ENCODE measurements at regions not wholly inside any gene's neighbourhood (a gene's known extent, or its start where the extent isn't known, plus 50 kb on each side); places are given as distances from the start of the nearest gene placed in this dataset.

DNA sequence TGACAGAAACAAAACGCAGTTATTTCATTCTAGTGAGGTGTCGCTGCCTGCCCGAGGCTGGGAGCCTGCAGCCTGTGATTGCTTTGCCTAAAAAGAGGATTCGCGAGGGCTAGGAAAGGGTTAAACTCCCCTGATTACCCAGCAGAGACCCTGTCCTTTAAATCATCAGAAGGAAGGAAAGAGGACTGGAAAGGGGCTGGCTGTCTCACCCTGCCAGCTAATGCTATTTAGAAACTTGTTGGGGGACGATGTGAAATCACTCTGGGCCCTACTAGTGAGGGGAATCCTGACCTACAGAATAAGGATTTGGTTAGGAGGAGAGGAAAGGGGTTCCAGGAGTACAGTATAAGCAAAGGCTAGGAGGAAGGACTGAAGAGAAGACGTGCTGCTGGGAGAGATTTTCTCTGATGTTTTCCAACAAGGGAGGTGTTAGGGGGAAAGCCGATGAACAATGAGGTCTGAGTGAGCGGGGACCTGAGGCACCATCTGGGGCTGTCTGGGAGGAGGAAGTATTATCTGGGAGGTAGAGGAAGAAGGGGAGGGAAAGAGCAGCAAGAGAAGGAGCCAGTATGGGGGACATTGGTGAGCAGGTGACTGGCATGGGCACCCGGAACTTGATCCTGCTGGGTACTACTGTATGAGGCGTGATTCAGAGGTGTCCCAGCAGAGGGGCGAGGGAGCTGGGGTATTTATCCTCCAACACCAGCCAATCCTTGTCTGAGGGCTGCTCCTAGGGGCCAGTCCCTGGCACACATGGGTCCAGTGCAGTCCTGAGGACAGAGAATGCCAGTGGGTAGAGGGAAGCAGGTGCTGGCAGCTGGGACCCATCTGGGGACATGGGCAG, 55.7 kb upstream of the PTPRS start:
- BruUV-seq (replicated peaks): no TSS peak
- ChIA-PET CTCF (no interaction called here), POLR2A (no interaction called here)
- Mint-ChIP-seq H3K9me3 (ENCODE audit: unreplicated experiment) (no peaks in the 10 kb centered on the region), H3K36me3 (ENCODE audit: insufficient read depth, unreplicated experiment) (no peaks in the 10 kb centered on the region), H3K27ac (ENCODE audit: low read depth, unreplicated experiment) (no peak overlapping the region), H3K4me3 (ENCODE audit: unreplicated experiment) (no peak overlapping the region), H3K4me1 (ENCODE audit: insufficient read depth, unreplicated experiment) (no peaks in the 10 kb centered on the region), H3K27me3 (ENCODE audit: insufficient read depth, unreplicated experiment) (peaks cover 74% of the 10 kb centered on the region)
- TF ChIP-seq, protein P1, sequence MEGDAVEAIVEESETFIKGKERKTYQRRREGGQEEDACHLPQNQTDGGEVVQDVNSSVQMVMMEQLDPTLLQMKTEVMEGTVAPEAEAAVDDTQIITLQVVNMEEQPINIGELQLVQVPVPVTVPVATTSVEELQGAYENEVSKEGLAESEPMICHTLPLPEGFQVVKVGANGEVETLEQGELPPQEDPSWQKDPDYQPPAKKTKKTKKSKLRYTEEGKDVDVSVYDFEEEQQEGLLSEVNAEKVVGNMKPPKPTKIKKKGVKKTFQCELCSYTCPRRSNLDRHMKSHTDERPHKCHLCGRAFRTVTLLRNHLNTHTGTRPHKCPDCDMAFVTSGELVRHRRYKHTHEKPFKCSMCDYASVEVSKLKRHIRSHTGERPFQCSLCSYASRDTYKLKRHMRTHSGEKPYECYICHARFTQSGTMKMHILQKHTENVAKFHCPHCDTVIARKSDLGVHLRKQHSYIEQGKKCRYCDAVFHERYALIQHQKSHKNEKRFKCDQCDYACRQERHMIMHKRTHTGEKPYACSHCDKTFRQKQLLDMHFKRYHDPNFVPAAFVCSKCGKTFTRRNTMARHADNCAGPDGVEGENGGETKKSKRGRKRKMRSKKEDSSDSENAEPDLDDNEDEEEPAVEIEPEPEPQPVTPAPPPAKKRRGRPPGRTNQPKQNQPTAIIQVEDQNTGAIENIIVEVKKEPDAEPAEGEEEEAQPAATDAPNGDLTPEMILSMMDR (IDR thresholded peaks at IDR 0.05; ENCODE audit: unreplicated experiment): no peak
- intact Hi-C loops (cut with micrococcal nuclease): no loop called here
- no peak for DNase-seq (ENCODE audit: unreplicated experiment)

- TF ChIP-seq, protein P1 (IDR thresholded peaks at IDR 0.05; ENCODE audit: unreplicated experiment): no peak
- no peaks in the 10 kb centered on the region for H3K9me3 Mint-ChIP-seq (ENCODE audit: unreplicated experiment)
- intact Hi-C loops (cut with micrococcal nuclease): no loop called here
- peaks cover 74% of the 10 kb centered on the region for H3K27me3 Mint-ChIP-seq (ENCODE audit: insufficient read depth, unreplicated experiment)
- no peak for DNase-seq (ENCODE audit: unreplicated experiment)
- H3K36me3 Mint-ChIP-seq (ENCODE audit: insufficient read depth, unreplicated experiment): no peaks in the 10 kb centered on the region
- H3K27ac Mint-ChIP-seq (ENCODE audit: low read depth, unreplicated experiment): no peak overlapping the region
- ChIA-PET CTCF (no interaction called here), POLR2A (no interaction called here)
- no peaks in the 10 kb centered on the region for H3K4me1 Mint-ChIP-seq (ENCODE audit: insufficient read depth, unreplicated experiment)
- no peak overlapping the region for H3K4me3 Mint-ChIP-seq (ENCODE audit: unreplicated experiment)
- BruUV-seq (replicated peaks): no TSS peak
Observed at GRCh38 chr19:5396963-5397362, 56.4 kb upstream of the PTPRS start.

DNA sequence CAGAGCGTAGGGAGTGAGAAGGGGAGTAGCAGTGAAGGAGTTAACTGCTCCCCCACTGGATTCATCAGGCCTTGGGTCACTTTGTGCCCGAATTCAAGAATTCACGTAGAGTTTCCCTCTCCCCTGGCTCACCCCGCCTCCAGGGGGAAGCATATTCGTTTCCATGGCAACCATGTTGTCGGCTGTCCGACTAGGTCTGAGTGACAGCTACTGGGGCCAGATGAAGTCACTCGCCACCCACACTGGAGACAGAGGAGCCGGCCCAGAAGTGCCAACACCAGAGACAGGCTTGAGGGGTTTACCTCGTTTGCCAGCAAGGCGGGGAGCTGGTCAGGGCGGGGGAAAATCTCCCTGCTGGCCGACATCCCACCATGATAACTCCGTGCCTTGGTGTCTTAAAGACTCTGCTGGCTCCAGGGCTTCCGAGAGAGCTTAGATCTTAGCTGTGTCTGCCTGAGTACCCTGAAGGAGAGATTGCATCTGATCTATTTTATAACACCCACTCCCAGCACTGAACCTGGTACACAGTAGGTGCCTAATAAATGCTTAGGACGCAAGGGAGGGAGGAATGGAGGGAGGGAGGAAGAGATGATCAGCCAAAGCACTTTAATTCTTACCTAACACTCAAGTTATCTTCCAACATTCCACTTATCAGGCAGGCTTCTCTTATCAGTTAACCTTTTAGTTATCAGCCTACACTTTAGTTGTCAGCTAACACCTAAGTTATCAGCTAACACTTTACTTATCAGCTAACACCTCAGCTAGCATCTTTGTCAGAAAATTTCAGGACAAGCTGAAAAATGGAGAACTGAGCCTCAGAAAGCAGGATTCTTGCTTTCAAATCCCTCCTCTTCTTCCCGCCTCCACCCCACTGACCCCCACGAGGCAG, 57.2 kb upstream of the ZNRF4 start:
- H3K36me3 Mint-ChIP-seq (ENCODE audit: insufficient read depth, unreplicated experiment): no peaks in the 10 kb centered on the region
- ChIA-PET POLR2A (no interaction called here), CTCF (interaction anchor here (0.6 kb wide), 1 partner anchor 47 kb away, joined by 5 read pairs; no protein-coding TSS in a partner anchor)
- no peak overlapping the region for H3K27ac Mint-ChIP-seq (ENCODE audit: low read depth, unreplicated experiment)
- TF ChIP-seq, protein P1 (IDR thresholded peaks at IDR 0.05; ENCODE audit: unreplicated experiment): no peak
- DNase-seq (ENCODE audit: unreplicated experiment): no peak
- H3K27me3 Mint-ChIP-seq (ENCODE audit: insufficient read depth, unreplicated experiment): peaks cover 67% of the 10 kb centered on the region
- intact Hi-C loops (cut with micrococcal nuclease): no loop called here
- BruUV-seq (replicated peaks): no TSS peak
- no peak overlapping the region for H3K4me3 Mint-ChIP-seq (ENCODE audit: unreplicated experiment)
- H3K4me1 Mint-ChIP-seq (ENCODE audit: insufficient read depth, unreplicated experiment): no peaks in the 10 kb centered on the region
- no peaks in the 10 kb centered on the region for H3K9me3 Mint-ChIP-seq (ENCODE audit: unreplicated experiment)

GRCh38 chr19:5398693-5399057, 56.5 kb upstream of the ZNRF4 start:
- TF ChIP-seq, protein P1 (IDR thresholded peaks at IDR 0.05; ENCODE audit: unreplicated experiment): no peak
- no peaks in the 10 kb centered on the region for H3K4me1 Mint-ChIP-seq (ENCODE audit: insufficient read depth, unreplicated experiment)
- no peak overlapping the region for H3K4me3 Mint-ChIP-seq (ENCODE audit: unreplicated experiment)
- H3K27ac Mint-ChIP-seq (ENCODE audit: low read depth, unreplicated experiment): no peak overlapping the region
- POLR2A ChIA-PET: no interaction called here
- peaks cover 60% of the 10 kb centered on the region for H3K27me3 Mint-ChIP-seq (ENCODE audit: insufficient read depth, unreplicated experiment)
- CTCF ChIA-PET: no interaction called here
- BruUV-seq (replicated peaks): no TSS peak
- H3K36me3 Mint-ChIP-seq (ENCODE audit: insufficient read depth, unreplicated experiment): no peaks in the 10 kb centered on the region
- no peaks in the 10 kb centered on the region for H3K9me3 Mint-ChIP-seq (ENCODE audit: unreplicated experiment)
- intact Hi-C loops (cut with micrococcal nuclease): no loop called here
- DNase-seq (ENCODE audit: unreplicated experiment): no peak

Measured in MCF 10A (cell line).